AG04450 (cell line): ENCODE measurements at regions not wholly inside any gene's neighbourhood (a gene's known extent, or its start where the extent isn't known, plus 50 kb on each side); places are given as distances from the start of the nearest gene placed in this dataset.
A peak's percentile ranks its signal among the peaks of the same experiment; 100 is the strongest.

Experiments
- CTCF ChIA-PET: fragments of 300-600, 350-600 bp; formaldehyde crosslinking; extraction: SDS; loops from one replicate; lab custom pipeline; 2022; ENCODE audit warnings: antibody characterized with exemption, inconsistent platforms; lab: Charles Lee
- POLR2A ChIA-PET: fragments of 350-600 bp; formaldehyde crosslinking; extraction: SDS; loops from one replicate; lab custom pipeline; 2021; ENCODE audit warnings: antibody characterized with exemption, inconsistent platforms; lab: Yijun Ruan, JAX
- DNase-seq: peaks from one replicate; pipeline ENCODE4 v3.0.0-alpha.2; 2011; ENCODE audit warnings: low read depth, low spot score
- H3K27ac ChIP-seq: one replicate; pipeline ENCODE4 v1.5.1; 2012; ENCODE audit warnings: low read depth, low read length, control low read depth
- H3K27me3 ChIP-seq: one replicate; pipeline ENCODE4 v1.6.0; 2012; ENCODE audit warnings: low read length; ENCODE audit not compliant: control insufficient read depth, insufficient read depth
- H3K4me3 ChIP-seq: 2 replicates; pipeline ENCODE4 v1.5.1; 2011; ENCODE audit warnings: mild to moderate bottlenecking, low read depth, low read length, control low read depth
- H3K9me3 ChIP-seq: 2 replicates; pipeline ENCODE4 v1.5.1; 2012; ENCODE audit warnings: low read length; ENCODE audit not compliant: control insufficient read depth, insufficient read depth
- CTCF ChIP-seq: IDR thresholded peaks from 2 replicates; pipeline ENCODE4 v1.5.1; 2011; ENCODE audit warnings: low read depth, low read length, control low read depth, inconsistent platforms

GRCh38 chr21:43361127-43361492 is 65.8 kb downstream of the SIK1 start:
- Histone ChIP-seq H3K27me3 (no peaks in the 10 kb centered on the region), H3K4me3 (peak overlapping the region; percentile 18), H3K9me3 (no peaks in the 10 kb centered on the region), H3K27ac (peak overlapping the region; percentile 81)
- CTCF ChIA-PET, result no interaction called here
- DNase-seq, result no peak
- 0 out of 2 replicates have a peak, but pooled peaks have one; percentile 9 for TF ChIP-seq CTCF
- POLR2A ChIA-PET, result no interaction called here

GRCh38 chr21:43360441-43361126 is 66.3 kb downstream of the SIK1 start:
- no peak overlapping the region for H3K4me3 ChIP-seq
- no peaks in the 10 kb centered on the region for H3K27me3 ChIP-seq
- TF ChIP-seq CTCF, result no peak
- H3K9me3 ChIP-seq, result no peaks in the 10 kb centered on the region
- H3K27ac ChIP-seq, result no peak overlapping the region
- POLR2A ChIA-PET, result no interaction called here
- CTCF ChIA-PET, result no interaction called here
- no peak for DNase-seq

GRCh38 chr21:43358940-43359822 is 67.8 kb downstream of the SIK1 start:
- no peak for DNase-seq
- ChIA-PET POLR2A (no interaction called here), CTCF (no interaction called here)
- H3K27me3 ChIP-seq, result peaks cover 4% of the 10 kb centered on the region
- H3K27ac ChIP-seq, result no peak overlapping the region
- no peaks in the 10 kb centered on the region; the same call in 1 of the 2 replicates for H3K9me3 ChIP-seq
- TF ChIP-seq CTCF, result no peak
- H3K4me3 ChIP-seq, result no peak overlapping the region

- CTCF ChIA-PET, result no interaction called here
- Histone ChIP-seq H3K9me3 (no peaks in the 10 kb centered on the region; the same call in 1 of the 2 replicates), H3K4me3 (no peak overlapping the region), H3K27ac (no peak overlapping the region), H3K27me3 (peaks cover 4% of the 10 kb centered on the region)
- DNase-seq, result no peak
- POLR2A ChIA-PET, result no interaction called here
- TF ChIP-seq CTCF, result no peak
Measured at GRCh38 chr21:43357715-43358430, 69.1 kb downstream of the SIK1 start.
